ENCODE measurements at regions not wholly inside any gene's neighbourhood (a gene's known extent, or its start where the extent isn't known, plus 50 kb on each side); places are given as distances from the start of the nearest gene placed in this dataset.

DNA sequence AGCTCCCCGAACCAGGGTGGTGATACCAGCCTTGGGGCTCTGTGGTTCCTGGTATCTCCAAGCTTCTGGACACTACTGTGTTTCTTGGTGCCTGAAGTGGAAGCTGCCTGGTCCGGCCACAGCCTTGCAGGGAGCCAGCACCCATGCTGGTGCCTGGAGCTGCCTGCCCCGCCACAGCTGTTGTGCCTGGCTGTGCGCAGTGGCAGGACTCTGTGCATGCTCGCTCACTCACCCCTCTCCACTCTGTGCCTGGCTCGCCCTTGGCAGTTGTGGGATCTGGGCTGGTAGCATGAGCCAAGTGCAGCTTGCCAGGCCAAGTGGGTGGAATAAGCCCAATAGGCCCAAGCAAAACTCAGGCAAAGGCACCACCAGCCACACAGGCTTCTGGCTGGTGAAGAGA, 1225.3 kb downstream of the SLITRK5 start:
- intact Hi-C loops (cut with micrococcal nuclease), result no loop called here
- Histone ChIP-seq H3K4me2 (ENCODE audit: low read depth, low read length) (no peak overlapping the region), H2AK9ac (replicated peaks; ENCODE audit: low read depth, low read length, poor library complexity) (no peak overlapping the region), H3K14ac (replicated peaks; ENCODE audit: low read depth, low read length) (no peak overlapping the region), H4K20me1 (ENCODE audit: insufficient read depth, low read length) (no peaks in the 10 kb centered on the region), H2BK5ac (ENCODE audit: low read depth, low read length, poor library complexity, severe bottlenecking) (no peak overlapping the region), H3K4ac (ENCODE audit: low read depth, low read length) (no peak overlapping the region), H3K23ac (ENCODE audit: low read depth, low read length) (no peak overlapping the region), H3K79me1 (ENCODE audit: low read depth in 1 of 2, low read length in 2 of 2) (no peaks in the 10 kb centered on the region), H4K5ac (ENCODE audit: low read depth, low read length) (no peak overlapping the region), H3K56ac (ENCODE audit: extremely low read depth, insufficient read depth, low read length) (no peak overlapping the region), H3K9ac (ENCODE audit: low read depth, low read length) (no peak overlapping the region), H2AK5ac (ENCODE audit: low read depth, low read length) (no peak overlapping the region), H2BK20ac (ENCODE audit: low read depth, low read length) (no peak overlapping the region), H3K27me3 (ENCODE audit: control insufficient read depth, insufficient read depth, low read length) (no peaks in the 10 kb centered on the region), H3K4me3 (ENCODE audit: insufficient read depth, low read depth, low read length) (no peak overlapping the region), H3K18ac (ENCODE audit: low read depth, low read length) (no peak overlapping the region), H4K8ac (ENCODE audit: low read depth in 2 of 2, low read length in 2 of 2) (no peak overlapping the region), H3K36me3 (ENCODE audit: control insufficient read depth, insufficient read depth, low read length) (no peaks in the 10 kb centered on the region), H2BK15ac (ENCODE audit: low read depth, low read length) (no peak overlapping the region), H3K9me1 (ENCODE audit: insufficient read depth, low read length) (no peaks in the 10 kb centered on the region), H2AFZ (replicated peaks; ENCODE audit: low read length, poor library complexity) (no peak overlapping the region), H4K91ac (ENCODE audit: insufficient read depth, low read depth, low read length) (no peak overlapping the region), H3K4me1 (ENCODE audit: control insufficient read depth, insufficient read depth, low read length) (no peaks in the 10 kb centered on the region), H2BK120ac (ENCODE audit: low read depth, low read length) (no peak overlapping the region), H3K9me3 (ENCODE audit: control insufficient read depth, insufficient read depth, low read length) (peaks cover 6% of the 10 kb centered on the region), H3K27ac (ENCODE audit: insufficient read depth, low read length) (no peak overlapping the region)
- WGBS, 2 experiments (ENCODE audit: extremely low coverage in 2 of 2, insufficient read length in 1 of 2), result no CpG with 5 or more reads among the region's 6 CpGs
- no peak for ATAC-seq (ENCODE audit: low read depth)
- in situ Hi-C loops (cut with MboI; ENCODE audit: low sequenced_read_pairs), result no loop called here
- no peak for DNase-seq
- BruUV-seq (replicated peaks), result no TSS peak
- POLR2A ChIA-PET (ENCODE audit: unreplicated experiment), result no interaction called here
- no peak for TF ChIP-seq MXI1 (IDR thresholded peaks at IDR 0.05; ENCODE audit: borderline replicate concordance, low read depth, low read length)
- no peak for TF ChIP-seq NFE2L2 (IDR thresholded peaks at IDR 0.05; ENCODE audit: low read depth, low read length)
- no peak for TF ChIP-seq CEBPB (IDR thresholded peaks at IDR 0.05; ENCODE audit: low read depth, low read length)
- no peak for TF ChIP-seq RCOR1 (IDR thresholded peaks at IDR 0.05; ENCODE audit: insufficient replicate concordance, low read length)
- no peak for TF ChIP-seq CHD1 (IDR thresholded peaks at IDR 0.05; ENCODE audit: low read depth, low read length)
- no peak for TF ChIP-seq POLR2A (IDR thresholded peaks at IDR 0.05; ENCODE audit: low read depth, low read length)
- TF ChIP-seq MAFK (IDR thresholded peaks at IDR 0.05; ENCODE audit: low read depth, low read length), result no peak
- TF ChIP-seq BHLHE40 (IDR thresholded peaks at IDR 0.05; ENCODE audit: low read depth, low read length), result no peak
- no peak for TF ChIP-seq MAZ (IDR thresholded peaks at IDR 0.05; ENCODE audit: borderline replicate concordance, low read depth, low read length)
- TF ChIP-seq, protein P1, sequence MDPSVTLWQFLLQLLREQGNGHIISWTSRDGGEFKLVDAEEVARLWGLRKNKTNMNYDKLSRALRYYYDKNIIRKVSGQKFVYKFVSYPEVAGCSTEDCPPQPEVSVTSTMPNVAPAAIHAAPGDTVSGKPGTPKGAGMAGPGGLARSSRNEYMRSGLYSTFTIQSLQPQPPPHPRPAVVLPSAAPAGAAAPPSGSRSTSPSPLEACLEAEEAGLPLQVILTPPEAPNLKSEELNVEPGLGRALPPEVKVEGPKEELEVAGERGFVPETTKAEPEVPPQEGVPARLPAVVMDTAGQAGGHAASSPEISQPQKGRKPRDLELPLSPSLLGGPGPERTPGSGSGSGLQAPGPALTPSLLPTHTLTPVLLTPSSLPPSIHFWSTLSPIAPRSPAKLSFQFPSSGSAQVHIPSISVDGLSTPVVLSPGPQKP (IDR thresholded peaks at IDR 0.05; ENCODE audit: borderline replicate concordance, low read depth, low read length), result no peak
- dilution Hi-C loops (cut with HindIII; ENCODE audit: low sequenced_read_pairs, unreplicated experiment), result no loop called here
- CTCF ChIA-PET, result no interaction called here

Data from IMR-90 (cell line).